ENCODE measurements at regions not wholly inside any gene's neighbourhood (a gene's known extent, or its start where the extent isn't known, plus 50 kb on each side); places are given as distances from the start of the nearest gene placed in this dataset.

DNA sequence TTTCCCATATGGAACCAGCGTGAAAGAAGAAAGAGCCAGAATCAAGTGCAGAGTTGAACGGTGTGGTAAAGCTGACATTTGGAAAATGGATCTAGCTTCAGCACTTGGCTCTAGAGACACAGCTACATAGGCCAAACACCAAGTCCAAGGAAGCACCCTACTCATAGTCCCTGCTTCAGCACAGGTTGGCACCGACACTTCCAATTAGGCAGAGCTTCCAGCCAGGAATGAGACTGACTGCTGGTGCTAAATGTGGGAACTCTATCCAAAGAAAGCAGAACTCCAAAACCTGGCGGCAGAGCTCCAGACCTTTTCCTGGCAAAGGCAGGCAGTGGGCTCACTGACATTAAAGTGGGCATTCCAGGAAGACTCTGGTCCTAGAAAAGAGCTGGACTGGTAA is 125.4 kb upstream of the CTNNA2 start (continued):
- TF ChIP-seq, protein P1, sequence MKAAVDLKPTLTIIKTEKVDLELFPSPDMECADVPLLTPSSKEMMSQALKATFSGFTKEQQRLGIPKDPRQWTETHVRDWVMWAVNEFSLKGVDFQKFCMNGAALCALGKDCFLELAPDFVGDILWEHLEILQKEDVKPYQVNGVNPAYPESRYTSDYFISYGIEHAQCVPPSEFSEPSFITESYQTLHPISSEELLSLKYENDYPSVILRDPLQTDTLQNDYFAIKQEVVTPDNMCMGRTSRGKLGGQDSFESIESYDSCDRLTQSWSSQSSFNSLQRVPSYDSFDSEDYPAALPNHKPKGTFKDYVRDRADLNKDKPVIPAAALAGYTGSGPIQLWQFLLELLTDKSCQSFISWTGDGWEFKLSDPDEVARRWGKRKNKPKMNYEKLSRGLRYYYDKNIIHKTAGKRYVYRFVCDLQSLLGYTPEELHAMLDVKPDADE (IDR thresholded peaks at IDR 0.05), result no peak
- TF ChIP-seq EZH2phosphoT487 (IDR thresholded peaks at IDR 0.05; ENCODE audit: unreplicated experiment) (no peak), ZNF114 (CRISPR knock-in tag; IDR thresholded peaks at IDR 0.05) (no peak), ZNF331 (CRISPR knock-in tag; IDR thresholded peaks at IDR 0.05; ENCODE audit: low read depth) (no peak), CREB1 (CRISPR knock-in tag; IDR thresholded peaks at IDR 0.05; ENCODE audit: low read depth) (no peak)
- TF ChIP-seq, protein P2, sequence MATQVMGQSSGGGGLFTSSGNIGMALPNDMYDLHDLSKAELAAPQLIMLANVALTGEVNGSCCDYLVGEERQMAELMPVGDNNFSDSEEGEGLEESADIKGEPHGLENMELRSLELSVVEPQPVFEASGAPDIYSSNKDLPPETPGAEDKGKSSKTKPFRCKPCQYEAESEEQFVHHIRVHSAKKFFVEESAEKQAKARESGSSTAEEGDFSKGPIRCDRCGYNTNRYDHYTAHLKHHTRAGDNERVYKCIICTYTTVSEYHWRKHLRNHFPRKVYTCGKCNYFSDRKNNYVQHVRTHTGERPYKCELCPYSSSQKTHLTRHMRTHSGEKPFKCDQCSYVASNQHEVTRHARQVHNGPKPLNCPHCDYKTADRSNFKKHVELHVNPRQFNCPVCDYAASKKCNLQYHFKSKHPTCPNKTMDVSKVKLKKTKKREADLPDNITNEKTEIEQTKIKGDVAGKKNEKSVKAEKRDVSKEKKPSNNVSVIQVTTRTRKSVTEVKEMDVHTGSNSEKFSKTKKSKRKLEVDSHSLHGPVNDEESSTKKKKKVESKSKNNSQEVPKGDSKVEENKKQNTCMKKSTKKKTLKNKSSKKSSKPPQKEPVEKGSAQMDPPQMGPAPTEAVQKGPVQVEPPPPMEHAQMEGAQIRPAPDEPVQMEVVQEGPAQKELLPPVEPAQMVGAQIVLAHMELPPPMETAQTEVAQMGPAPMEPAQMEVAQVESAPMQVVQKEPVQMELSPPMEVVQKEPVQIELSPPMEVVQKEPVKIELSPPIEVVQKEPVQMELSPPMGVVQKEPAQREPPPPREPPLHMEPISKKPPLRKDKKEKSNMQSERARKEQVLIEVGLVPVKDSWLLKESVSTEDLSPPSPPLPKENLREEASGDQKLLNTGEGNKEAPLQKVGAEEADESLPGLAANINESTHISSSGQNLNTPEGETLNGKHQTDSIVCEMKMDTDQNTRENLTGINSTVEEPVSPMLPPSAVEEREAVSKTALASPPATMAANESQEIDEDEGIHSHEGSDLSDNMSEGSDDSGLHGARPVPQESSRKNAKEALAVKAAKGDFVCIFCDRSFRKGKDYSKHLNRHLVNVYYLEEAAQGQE (IDR thresholded peaks at IDR 0.05; ENCODE audit: unreplicated experiment), result no peak

DNA sequence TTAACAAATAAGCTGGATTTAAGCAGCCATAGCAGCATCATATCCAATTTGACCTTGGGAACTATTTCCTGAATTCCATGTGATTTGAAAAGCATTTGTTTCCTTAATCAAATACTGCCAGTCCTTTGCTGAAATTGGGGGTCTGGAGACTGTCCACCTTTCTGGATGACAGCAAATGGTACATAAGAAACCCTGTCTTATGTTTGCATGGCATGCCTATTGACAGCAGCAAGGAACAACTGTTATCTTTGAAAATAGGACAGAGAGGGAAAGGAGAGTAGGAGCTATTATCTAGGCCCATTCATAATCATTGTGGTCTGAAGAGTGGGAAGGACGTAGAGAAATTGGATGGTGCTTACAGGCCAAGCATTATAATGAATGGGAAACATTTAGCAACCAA is 129.2 kb upstream of the CTNNA2 start:
- Mint-ChIP-seq H3K27ac (no peak overlapping the region), H3K36me3 (ENCODE audit: low read depth) (no peaks in the 10 kb centered on the region)
- no peak for ATAC-seq

DNA sequence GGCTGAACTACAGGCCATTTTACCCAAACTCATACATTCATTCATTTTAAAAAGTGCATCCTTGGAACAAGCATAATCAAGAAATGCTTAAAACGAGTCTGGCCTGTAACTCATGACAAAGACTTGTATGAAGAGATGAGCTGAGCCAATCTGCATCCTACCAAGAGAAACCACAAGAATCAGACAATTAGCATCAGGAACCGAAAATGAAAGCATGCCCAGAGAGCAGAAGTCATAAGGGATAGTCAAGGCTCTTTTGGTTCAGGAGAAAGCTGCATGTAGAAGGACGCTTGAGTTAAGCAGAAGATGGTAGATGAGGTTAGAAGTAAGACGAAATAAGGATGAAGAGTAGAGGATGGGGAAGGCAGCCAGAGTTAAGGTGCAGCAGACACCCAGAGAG is 137.0 kb upstream of the CTNNA2 start:
- H3K79me2 ChIP-seq (replicated peaks; ENCODE audit: insufficient read depth), result no peaks in the 10 kb centered on the region
- no peak overlapping the region for H3K27ac ChIP-seq (ENCODE audit: low read depth)
- H2AFZ ChIP-seq, result peak overlapping the region; percentile 61; the same call in 1 of the 2 replicates
- no peaks in the 10 kb centered on the region; the same call in 2 of the 3 replicates for H3K9me3 Mint-ChIP-seq
- H3K4me1 ChIP-seq (ENCODE audit: insufficient read depth), result peaks cover 24% of the 10 kb centered on the region
- no peaks in the 10 kb centered on the region for H3F3A ChIP-seq (replicated peaks; ENCODE audit: low read depth)
- ATAC-seq (no peak), DNase-seq (ENCODE audit: low spot score) (no peak)
- H3K27ac Mint-ChIP-seq, result no peak overlapping the region
- no peaks in the 10 kb centered on the region for H3K27me3 Mint-ChIP-seq (ENCODE audit: insufficient read depth, low read depth, poor library complexity)
- H3K36me3 Mint-ChIP-seq (ENCODE audit: low read depth), result no peaks in the 10 kb centered on the region
- no peaks in the 10 kb centered on the region for H3K9me2 ChIP-seq (ENCODE audit: insufficient read depth)
- no peak overlapping the region for H3K4me3 ChIP-seq
- H3K27me3 ChIP-seq (ENCODE audit: insufficient read depth), result no peaks in the 10 kb centered on the region
- H3K36me3 ChIP-seq (ENCODE audit: insufficient read depth), result no peaks in the 10 kb centered on the region
- H4K20me1 ChIP-seq (replicated peaks; ENCODE audit: insufficient read depth), result no peaks in the 10 kb centered on the region
- peaks cover 26% of the 10 kb centered on the region for H3K4me1 Mint-ChIP-seq
- H3K4me2 ChIP-seq, result no peak overlapping the region
- H3K4me3 Mint-ChIP-seq, result no peak overlapping the region
- no peak for TF ChIP-seq POLR2AphosphoS5 (IDR thresholded peaks at IDR 0.05; ENCODE audit: low read depth)
- no peak for TF ChIP-seq STAT1 (IDR thresholded peaks at IDR 0.05; ENCODE audit: unreplicated experiment)

More for the DNA sequence above, 129.2 kb upstream of the CTNNA2 start:
- Histone ChIP-seq H3K4me1 (ENCODE audit: insufficient read depth) (no peaks in the 10 kb centered on the region), H3K27ac (ENCODE audit: low read depth) (no peak overlapping the region), H3K36me3 (ENCODE audit: insufficient read depth) (no peaks in the 10 kb centered on the region), H3K79me2 (replicated peaks; ENCODE audit: insufficient read depth) (no peaks in the 10 kb centered on the region), H3K4me3 (no peak overlapping the region), H2AFZ (peak overlapping the region; percentile 32; the same call in 1 of the 2 replicates), H3K4me2 (no peak overlapping the region), H4K20me1 (replicated peaks; ENCODE audit: insufficient read depth) (no peaks in the 10 kb centered on the region), H3F3A (replicated peaks; ENCODE audit: low read depth) (no peaks in the 10 kb centered on the region), H3K27me3 (ENCODE audit: insufficient read depth) (no peaks in the 10 kb centered on the region), H3K9me2 (ENCODE audit: insufficient read depth) (peaks cover 4% of the 10 kb centered on the region; the same call in 1 of the 2 replicates)
- Mint-ChIP-seq H3K9me3 (no peaks in the 10 kb centered on the region), H3K27me3 (ENCODE audit: insufficient read depth, low read depth, poor library complexity) (no peaks in the 10 kb centered on the region), H3K4me3 (no peak overlapping the region), H3K4me1 (no peaks in the 10 kb centered on the region)
- no peak for TF ChIP-seq JUNB (IDR thresholded peaks at IDR 0.05; ENCODE audit: unreplicated experiment)
- TF ChIP-seq, protein P1 (IDR thresholded peaks at IDR 0.05), result no peak
- no peak for DNase-seq (ENCODE audit: low spot score)
